ENCODE measurements at regions not wholly inside any gene's neighbourhood (a gene's known extent, or its start where the extent isn't known, plus 50 kb on each side); places are given as distances from the start of the nearest gene placed in this dataset.
"Not testable (repeated sequence)": the region's sequence is repeated elsewhere in the genome, so short reads cannot be mapped to it uniquely, and the experiment has no call there.

DNA sequence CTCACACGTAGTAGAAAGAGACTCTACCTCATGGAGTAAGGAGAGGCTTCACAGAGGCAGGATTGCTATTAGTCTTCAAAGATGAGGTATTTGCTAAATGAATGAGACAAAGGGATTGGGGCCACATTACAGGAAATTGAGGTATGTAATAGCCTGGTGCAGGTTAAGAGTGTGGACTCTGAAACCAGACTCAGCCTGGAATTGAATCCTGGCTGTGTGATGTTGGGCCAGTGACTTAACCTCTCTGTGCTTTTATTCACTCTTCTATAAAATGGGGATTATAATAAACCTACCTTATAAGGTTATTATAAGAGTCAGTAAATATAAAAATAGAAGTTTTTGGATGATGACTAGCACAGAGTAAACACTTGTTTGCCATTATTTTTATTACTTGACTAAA is 64.7 kb upstream of the ATRNL1 start:
- no peaks in the 10 kb centered on the region for H3K4me1 Mint-ChIP-seq (ENCODE audit: low read depth)
- ATAC-seq (no peak), DNase-seq (no peak)
- intact Hi-C loops (cut with micrococcal nuclease): no loop called here
- ChIA-PET CTCF (no interaction called here), POLR2A (no interaction called here)
- H3K4me3 Mint-ChIP-seq: no peak overlapping the region
- H3K27ac Mint-ChIP-seq: no peak overlapping the region
- peaks cover 2% of the 10 kb centered on the region for H3K27me3 Mint-ChIP-seq
- H3K9me3 Mint-ChIP-seq: no peaks in the 10 kb centered on the region
- TF ChIP-seq, protein P1, sequence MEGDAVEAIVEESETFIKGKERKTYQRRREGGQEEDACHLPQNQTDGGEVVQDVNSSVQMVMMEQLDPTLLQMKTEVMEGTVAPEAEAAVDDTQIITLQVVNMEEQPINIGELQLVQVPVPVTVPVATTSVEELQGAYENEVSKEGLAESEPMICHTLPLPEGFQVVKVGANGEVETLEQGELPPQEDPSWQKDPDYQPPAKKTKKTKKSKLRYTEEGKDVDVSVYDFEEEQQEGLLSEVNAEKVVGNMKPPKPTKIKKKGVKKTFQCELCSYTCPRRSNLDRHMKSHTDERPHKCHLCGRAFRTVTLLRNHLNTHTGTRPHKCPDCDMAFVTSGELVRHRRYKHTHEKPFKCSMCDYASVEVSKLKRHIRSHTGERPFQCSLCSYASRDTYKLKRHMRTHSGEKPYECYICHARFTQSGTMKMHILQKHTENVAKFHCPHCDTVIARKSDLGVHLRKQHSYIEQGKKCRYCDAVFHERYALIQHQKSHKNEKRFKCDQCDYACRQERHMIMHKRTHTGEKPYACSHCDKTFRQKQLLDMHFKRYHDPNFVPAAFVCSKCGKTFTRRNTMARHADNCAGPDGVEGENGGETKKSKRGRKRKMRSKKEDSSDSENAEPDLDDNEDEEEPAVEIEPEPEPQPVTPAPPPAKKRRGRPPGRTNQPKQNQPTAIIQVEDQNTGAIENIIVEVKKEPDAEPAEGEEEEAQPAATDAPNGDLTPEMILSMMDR (IDR thresholded peaks at IDR 0.05): no peak
- no peaks in the 10 kb centered on the region for H3K36me3 Mint-ChIP-seq (ENCODE audit: low read depth)

DNA sequence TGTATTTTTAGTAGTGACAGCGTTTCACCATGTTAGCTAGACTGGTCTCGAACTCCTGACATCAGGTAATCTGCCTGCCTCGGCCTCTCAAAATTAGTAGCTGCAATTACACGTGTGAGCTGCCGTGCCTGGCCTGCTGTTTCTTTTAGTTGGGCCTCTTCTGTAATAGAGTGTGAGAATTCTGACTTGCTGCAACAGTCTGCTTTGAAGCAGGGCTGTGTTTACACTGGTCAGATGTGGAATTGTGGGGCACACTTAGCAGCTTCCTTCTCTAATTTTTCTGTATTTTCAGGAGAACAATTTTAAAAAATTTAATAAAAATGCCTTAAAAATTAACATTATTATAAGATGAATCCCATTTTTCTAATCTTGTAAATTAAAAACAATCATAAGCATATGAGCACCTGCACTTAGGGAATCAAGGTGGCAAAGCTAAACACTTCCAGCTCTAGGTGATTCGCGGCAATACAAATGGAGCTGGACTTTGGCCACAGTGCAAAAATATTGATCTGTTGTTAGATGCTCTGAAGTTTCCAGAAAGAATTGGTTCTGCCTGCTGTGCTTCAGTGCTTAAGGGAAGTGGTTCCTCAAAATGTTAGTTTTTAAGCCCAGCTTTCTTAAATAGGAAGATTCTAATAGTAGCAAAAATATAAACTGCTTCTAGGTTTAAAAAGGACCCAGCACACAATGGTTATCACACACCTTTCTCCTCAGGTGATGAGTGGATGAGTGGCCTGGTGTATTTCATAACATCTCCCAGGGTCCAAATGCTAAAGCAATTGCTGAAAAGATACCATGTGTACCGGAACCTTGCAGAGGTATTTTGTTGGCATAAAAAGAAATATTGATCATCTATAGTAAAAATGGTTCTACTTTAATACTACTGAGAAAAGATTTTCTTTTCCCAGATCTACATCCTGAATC is 63.5 kb upstream of the ATRNL1 start:
- Mint-ChIP-seq H3K9me3 (no peaks in the 10 kb centered on the region), H3K27me3 (peaks cover 3% of the 10 kb centered on the region), H3K27ac (no peak overlapping the region), H3K4me1 (ENCODE audit: low read depth) (no peaks in the 10 kb centered on the region), H3K36me3 (ENCODE audit: low read depth) (no peaks in the 10 kb centered on the region), H3K4me3 (no peak overlapping the region)
- ChIA-PET CTCF (interaction anchor here (1.5 kb wide), 1 partner anchor 9 kb away, joined by 4 read pairs; no protein-coding TSS in a partner anchor), POLR2A (no interaction called here)
- DNase-seq (no peak), ATAC-seq (no peak)
- intact Hi-C loops (cut with micrococcal nuclease): no loop called here
- TF ChIP-seq, protein P1 (IDR thresholded peaks at IDR 0.05): no peak

DNA sequence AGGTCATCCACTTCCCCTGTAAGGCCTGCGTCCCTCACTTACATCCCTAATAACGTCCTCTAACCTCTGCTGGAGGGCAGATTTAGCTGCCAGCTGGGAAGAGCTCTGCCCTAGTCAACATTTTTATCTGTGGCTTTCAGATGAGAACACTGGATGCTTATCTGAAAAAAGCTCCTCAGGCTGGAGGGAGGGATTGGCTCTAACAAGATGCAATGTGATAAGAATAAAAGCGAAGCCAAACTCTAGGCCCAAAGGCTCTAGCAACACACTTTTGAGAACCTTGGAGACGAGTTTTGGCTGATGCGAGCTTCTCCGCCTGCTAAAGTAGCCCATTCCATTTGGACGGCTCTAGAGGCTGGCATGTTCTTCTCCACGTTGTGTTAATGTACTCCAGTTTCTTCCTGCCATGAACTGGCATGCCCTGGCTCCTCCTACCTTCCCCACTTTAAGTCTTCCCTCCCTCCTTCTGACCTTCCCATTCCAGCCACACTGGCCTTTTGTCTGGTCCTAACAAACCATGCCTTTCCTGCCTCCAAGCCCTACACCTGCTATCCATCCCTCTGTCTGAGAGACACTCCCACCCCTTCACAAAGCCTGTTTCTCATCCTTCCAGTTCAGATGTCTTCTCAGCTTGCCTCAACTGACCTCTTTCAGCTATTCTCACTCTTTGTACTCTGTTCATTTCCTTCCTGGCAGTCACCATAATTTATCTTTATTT is 62.5 kb upstream of the ATRNL1 start:
- CTCF ChIA-PET: no interaction called here

DNA sequence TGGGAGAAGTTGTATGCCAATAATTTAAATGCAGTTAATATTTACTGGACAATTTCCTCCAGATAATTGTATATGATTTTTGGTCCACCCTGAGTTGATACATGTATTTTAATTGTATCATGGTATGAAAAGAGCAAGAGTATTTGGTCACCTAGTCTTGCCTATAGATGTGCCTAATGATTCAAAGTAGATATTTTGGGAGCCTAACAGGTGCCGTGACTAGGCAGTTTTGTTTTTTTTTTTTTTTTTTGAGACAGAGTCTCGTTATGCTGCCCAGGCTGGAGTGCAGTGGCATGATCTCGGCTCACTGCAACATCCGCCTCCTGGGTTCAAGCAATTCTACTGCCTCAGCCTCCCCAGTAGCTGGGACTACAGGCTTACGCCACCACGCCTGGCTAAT is 59.3 kb upstream of the ATRNL1 start:
- Mint-ChIP-seq H3K4me3 (no peak overlapping the region), H3K36me3 (ENCODE audit: low read depth) (no peaks in the 10 kb centered on the region), H3K9me3 (no peaks in the 10 kb centered on the region), H3K4me1 (ENCODE audit: low read depth) (no peaks in the 10 kb centered on the region), H3K27me3 (peaks cover 8% of the 10 kb centered on the region), H3K27ac (no peak overlapping the region)
- TF ChIP-seq, protein P1 (IDR thresholded peaks at IDR 0.05): no peak
- DNase-seq: no peak
- ChIA-PET POLR2A (no interaction called here), CTCF (no interaction called here)
- ATAC-seq: no peak
- intact Hi-C loops (cut with micrococcal nuclease): no loop called here

More for the DNA sequence above, 62.5 kb upstream of the ATRNL1 start:
- Mint-ChIP-seq H3K27ac (no peak overlapping the region), H3K36me3 (ENCODE audit: low read depth) (no peaks in the 10 kb centered on the region), H3K27me3 (peaks cover 5% of the 10 kb centered on the region), H3K4me1 (ENCODE audit: low read depth) (no peaks in the 10 kb centered on the region), H3K4me3 (no peak overlapping the region), H3K9me3 (no peaks in the 10 kb centered on the region)
- POLR2A ChIA-PET: no interaction called here
- TF ChIP-seq, protein P1 (IDR thresholded peaks at IDR 0.05): no peak
- DNase-seq (no peak), ATAC-seq (no peak)
- intact Hi-C loops (cut with micrococcal nuclease): no loop called here

DNA sequence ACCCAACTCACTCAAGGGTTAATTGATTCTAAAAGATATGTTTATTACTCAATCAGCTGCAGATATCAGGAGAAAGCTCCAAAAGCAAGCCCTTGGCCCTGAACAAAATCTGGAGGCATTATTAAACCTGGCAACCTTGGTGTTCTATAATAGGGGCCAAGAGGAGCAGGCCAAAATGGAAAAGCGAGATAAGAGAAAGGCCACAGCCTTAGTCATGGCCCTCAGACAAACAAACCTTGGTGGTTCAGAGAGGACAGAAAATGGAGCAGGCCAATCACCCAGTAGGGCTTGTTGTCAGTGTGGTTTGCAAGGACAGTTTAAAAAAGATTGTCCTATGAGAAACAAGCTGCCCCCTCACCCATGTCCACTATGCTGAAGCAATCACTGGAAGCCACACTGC is 53.4 kb upstream of the ATRNL1 start:
- DNase-seq; H3K27me3 Mint-ChIP-seq; ATAC-seq; H3K36me3 Mint-ChIP-seq (ENCODE audit: low read depth); H3K27ac Mint-ChIP-seq; CTCF ChIA-PET; H3K4me3 Mint-ChIP-seq; H3K4me1 Mint-ChIP-seq (ENCODE audit: low read depth); H3K9me3 Mint-ChIP-seq; intact Hi-C loops (cut with micrococcal nuclease): not testable (repeated sequence)
- POLR2A ChIA-PET: interaction anchor here (0.6 kb wide), 1 partner anchor 102 kb away, joined by 3 read pairs; the partner anchor contains the start of gene TRUB1

Measured in activated CD8-positive, alpha-beta T cell treated with anti-CD3 and anti-CD28 coated beads for 36 hours (primary cell).